Neural progenitor cell (in vitro differentiated cells): ENCODE measurements at regions not wholly inside any gene's neighbourhood (a gene's known extent, or its start where the extent isn't known, plus 50 kb on each side); places are given as distances from the start of the nearest gene placed in this dataset.
"Not testable (repeated sequence)": the region's sequence is repeated elsewhere in the genome, so short reads cannot be mapped to it uniquely, and the experiment has no call there.

Source experiments
- DNase-seq: peaks from one replicate; pipeline ENCODE4 v3.0.0-alpha.2; 2016; ENCODE audit warnings: low spot score
- H2AFZ ChIP-seq: fragments of 200-600 bp; sonication (generic); replicated peaks from 2 replicates; pipeline ENCODE4 v1.6.1; 2016; ENCODE audit warnings: antibody characterized with exemption
- H3F3A ChIP-seq: fragments of 200-600 bp; sonication (generic); 2 replicates; pipeline ENCODE4 v1.6.1; 2016; ENCODE audit warnings: antibody characterized with exemption, low read depth
- H3K27ac ChIP-seq: fragments of 200-600 bp; sonication (generic); 2 replicates; pipeline ENCODE4 v1.5.1; 2016; ENCODE audit warnings: mild to moderate bottlenecking
- H3K27me3 ChIP-seq: fragments of 200-600 bp; sonication (generic); 2 replicates; pipeline ENCODE4 v1.6.1; 2016; ENCODE audit warnings: mild to moderate bottlenecking, moderate library complexity
- H3K36me3 ChIP-seq: fragments of 200-600 bp; sonication (generic); 2 replicates; pipeline ENCODE4 v1.5.1; 2016
- H3K4me1 ChIP-seq: fragments of 200-600 bp; sonication (generic); 2 replicates; pipeline ENCODE4 v1.6.1; 2016; ENCODE audit warnings: mixed run types
- H3K4me2 ChIP-seq: fragments of 200-600 bp; sonication (generic); 2 replicates; pipeline ENCODE4 v1.6.1; 2016
- H3K4me3 ChIP-seq: fragments of 200-600 bp; sonication (generic); 2 replicates; pipeline ENCODE4 v1.5.1; 2016
- H3K79me2 ChIP-seq: fragments of 200-600 bp; sonication (generic); 2 replicates; pipeline ENCODE4 v1.6.1; 2016; ENCODE audit warnings: low read depth
- H3K9ac ChIP-seq: fragments of 200-600 bp; sonication (generic); 2 replicates; pipeline ENCODE4 v1.6.1; 2016
- H3K9me3 ChIP-seq: fragments of 200-600 bp; sonication (generic); 2 replicates; pipeline ENCODE4 v1.5.1; 2016; ENCODE audit warnings: low read depth
- H4K20me1 ChIP-seq: fragments of 200-600 bp; sonication (generic); 2 replicates; pipeline ENCODE4 v1.6.1; 2016; ENCODE audit warnings: low read depth
- H3K27ac Mint-ChIP-seq: 3 replicates; pipeline ENCODE4 v1.8.0; 2021; ENCODE audit warnings: mixed read lengths
- H3K27me3 Mint-ChIP-seq: 2 replicates; pipeline ENCODE4 v1.8.0; 2022; ENCODE audit warnings: low read depth, mild to moderate bottlenecking, inconsistent platforms, moderate library complexity, mixed read lengths; ENCODE audit not compliant: insufficient read depth
- H3K36me3 Mint-ChIP-seq: 3 replicates; pipeline ENCODE4 v1.8.0; 2021; ENCODE audit warnings: mixed read lengths
- H3K4me1 Mint-ChIP-seq: 3 replicates; pipeline ENCODE4 v1.8.0; 2021; ENCODE audit warnings: mixed read lengths
- H3K4me3 Mint-ChIP-seq: 3 replicates; pipeline ENCODE4 v1.8.0; 2021; ENCODE audit warnings: mild to moderate bottlenecking, moderate library complexity, mixed read lengths
- H3K9me3 Mint-ChIP-seq: 3 replicates; pipeline ENCODE4 v1.8.0; 2020; ENCODE audit warnings: mixed read lengths
- CTCF ChIP-seq: fragments of 200-600 bp; sonication (generic); IDR thresholded peaks from 2 replicates; pipeline ENCODE4 v1.5.1; 2017; ENCODE audit warnings: antibody characterized with exemption, mild to moderate bottlenecking
- EZH2 ChIP-seq: fragments of 200-600 bp; sonication (generic); IDR thresholded peaks from 2 replicates; pipeline ENCODE4 v1.6.1; 2017; ENCODE audit warnings: antibody characterized with exemption, mild to moderate bottlenecking, moderate library complexity
- EZH2phosphoT487 ChIP-seq: fragments of 200-600 bp; sonication (generic); IDR thresholded peaks from 2 replicates; pipeline ENCODE4 v1.6.1; 2017; ENCODE audit warnings: antibody characterized with exemption

- H3K27me3 ChIP-seq: no peaks in the 10 kb centered on the region
- H3K27ac Mint-ChIP-seq: no peak overlapping the region
- no peaks in the 10 kb centered on the region for H3K79me2 ChIP-seq
- H3K36me3 ChIP-seq: no peaks in the 10 kb centered on the region
- H3K9me3 ChIP-seq: no peaks in the 10 kb centered on the region
- H3K4me3 Mint-ChIP-seq: no peak overlapping the region
- no peaks in the 10 kb centered on the region for H3K4me1 ChIP-seq
- H3K4me2 ChIP-seq: no peak overlapping the region
- H3K4me1 Mint-ChIP-seq: no peaks in the 10 kb centered on the region
- H3K36me3 Mint-ChIP-seq: no peaks in the 10 kb centered on the region
- TF ChIP-seq EZH2phosphoT487: no peak
- no peak for TF ChIP-seq CTCF
- no peak for TF ChIP-seq EZH2
- H3K9ac ChIP-seq: no peak overlapping the region
- H3K27me3 Mint-ChIP-seq: peaks cover 2% of the 10 kb centered on the region
- no peak overlapping the region for H3K4me3 ChIP-seq
- H3K27ac ChIP-seq: no peak overlapping the region
- no peak for DNase-seq
- H3K9me3 Mint-ChIP-seq: no peaks in the 10 kb centered on the region
- no peak overlapping the region for H2AFZ ChIP-seq
- no peaks in the 10 kb centered on the region for H3F3A ChIP-seq
- H4K20me1 ChIP-seq: no peaks in the 10 kb centered on the region
Observed at GRCh38 chr17:64723781-64724180, 61.7 kb upstream of the SMURF2 start.

- H3K27me3 ChIP-seq, H3K36me3 Mint-ChIP-seq, H3K4me2 ChIP-seq, H3K27ac Mint-ChIP-seq, H3K79me2 ChIP-seq, H3K4me3 Mint-ChIP-seq, H2AFZ ChIP-seq, H3K9me3 Mint-ChIP-seq, H4K20me1 ChIP-seq, H3F3A ChIP-seq, H3K36me3 ChIP-seq, H3K9ac ChIP-seq, H3K9me3 ChIP-seq, H3K27ac ChIP-seq, H3K27me3 Mint-ChIP-seq, H3K4me1 Mint-ChIP-seq, H3K4me3 ChIP-seq, DNase-seq, H3K4me1 ChIP-seq: not testable (repeated sequence)
Observed at GRCh38 chr17:64721556-64721955, 59.4 kb upstream of the SMURF2 start.

DNA sequence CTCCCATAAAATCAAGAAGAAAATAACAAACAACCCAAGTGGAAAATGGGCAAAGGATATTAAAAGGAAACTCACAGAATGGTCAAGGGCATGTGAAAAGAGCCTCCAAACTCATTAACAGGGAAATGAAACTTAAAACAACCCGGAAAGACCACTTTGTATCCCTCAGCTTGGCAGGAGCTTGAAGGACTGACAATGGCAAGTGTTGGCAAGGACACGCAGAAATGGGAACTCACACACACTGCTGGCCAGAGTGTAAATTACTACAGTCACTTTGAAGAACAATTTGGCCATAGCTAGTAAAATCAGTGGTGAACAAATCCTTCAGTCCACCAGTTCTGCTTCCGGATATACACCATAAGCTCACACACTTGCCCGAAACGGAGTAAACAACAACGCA lies 58.1 kb upstream of the SMURF2 start:
- not testable (repeated sequence) for H4K20me1 ChIP-seq, H2AFZ ChIP-seq, H3K27me3 ChIP-seq, H3K4me3 Mint-ChIP-seq, H3K4me2 ChIP-seq, H3K27ac ChIP-seq, H3K4me1 Mint-ChIP-seq, H3K27me3 Mint-ChIP-seq, H3K9ac ChIP-seq, H3K36me3 Mint-ChIP-seq, H3K36me3 ChIP-seq, H3F3A ChIP-seq, H3K27ac Mint-ChIP-seq, H3K79me2 ChIP-seq, H3K4me1 ChIP-seq, H3K9me3 ChIP-seq, H3K9me3 Mint-ChIP-seq, DNase-seq, H3K4me3 ChIP-seq

DNA sequence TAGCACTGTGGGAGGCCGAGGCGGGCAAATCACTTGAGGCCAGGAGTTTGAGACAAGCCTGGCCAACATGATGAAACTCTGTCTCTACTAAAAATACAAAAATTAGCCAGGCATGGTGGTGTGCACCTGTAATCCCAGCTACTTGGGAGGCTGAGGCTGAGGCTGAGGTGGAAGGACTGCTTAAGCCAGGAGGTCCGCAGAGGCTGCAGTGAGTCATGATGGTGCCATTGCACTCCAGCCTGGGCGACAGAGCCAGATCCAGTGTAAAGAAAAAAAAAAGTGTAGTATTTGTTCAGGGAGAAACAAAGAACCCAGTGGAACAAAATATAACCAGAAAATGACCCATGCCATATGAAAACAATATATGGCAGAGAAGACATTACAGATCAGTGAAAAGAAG lies 57.4 kb upstream of the SMURF2 start:
- H3K9me3 ChIP-seq, H3K27me3 ChIP-seq, H3K79me2 ChIP-seq, H3K9me3 Mint-ChIP-seq, H3K36me3 Mint-ChIP-seq, H2AFZ ChIP-seq, H3K27me3 Mint-ChIP-seq, H4K20me1 ChIP-seq, H3K4me3 Mint-ChIP-seq, H3K36me3 ChIP-seq, H3K4me1 Mint-ChIP-seq, H3K4me3 ChIP-seq, H3K27ac Mint-ChIP-seq, H3K4me2 ChIP-seq, H3F3A ChIP-seq, H3K9ac ChIP-seq, DNase-seq, H3K4me1 ChIP-seq, H3K27ac ChIP-seq: not testable (repeated sequence)

DNA sequence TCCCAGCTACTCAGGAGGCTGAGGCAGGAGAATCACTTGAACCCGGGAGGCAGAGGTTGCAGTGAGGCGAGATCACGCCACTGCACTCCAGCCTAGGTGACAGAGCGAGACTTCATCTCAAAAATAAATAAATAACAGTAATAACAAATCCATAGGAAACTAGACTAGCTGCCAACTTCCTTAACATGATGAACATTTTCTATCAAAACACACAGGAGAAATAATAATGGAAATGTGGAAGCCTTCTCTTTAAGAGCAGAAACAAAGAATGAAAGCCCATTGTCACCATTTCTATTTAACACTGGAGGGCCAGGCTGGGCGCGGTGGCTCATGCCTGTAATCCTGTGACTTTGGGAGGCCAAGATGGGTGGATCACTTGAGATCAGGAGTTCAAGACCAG lies 56.7 kb upstream of the SMURF2 start:
- H3K9ac ChIP-seq: not testable (repeated sequence)

More for the DNA sequence above, 56.7 kb upstream of the SMURF2 start:
- not testable (repeated sequence) for H3K4me3 Mint-ChIP-seq, H3K9me3 Mint-ChIP-seq, H3K4me2 ChIP-seq, H3F3A ChIP-seq, DNase-seq, H3K4me3 ChIP-seq, H3K27ac ChIP-seq, H3K27me3 Mint-ChIP-seq, H3K27me3 ChIP-seq, H2AFZ ChIP-seq, H3K4me1 ChIP-seq, H3K79me2 ChIP-seq, H3K36me3 Mint-ChIP-seq, H4K20me1 ChIP-seq, H3K4me1 Mint-ChIP-seq, H3K9me3 ChIP-seq, H3K36me3 ChIP-seq, H3K27ac Mint-ChIP-seq
